HG03442 (cell line): ENCODE measurements at regions not wholly inside any gene's neighbourhood (a gene's known extent, or its start where the extent isn't known, plus 50 kb on each side); places are given as distances from the start of the nearest gene placed in this dataset.

Experiments used
- ATAC-seq: cut with Tn5 transposase; IDR thresholded peaks from one replicate; pipeline ENCODE4 v1.9.1; 2021; ENCODE audit warnings: mild to moderate bottlenecking, moderate library complexity; ENCODE audit not compliant: unreplicated experiment

GRCh38 chr2:198375083-198375410 is 570.7 kb downstream of the PLCL1 start:
- no peak for ATAC-seq

GRCh38 chr2:198374375-198375082 is 570.1 kb downstream of the PLCL1 start:
- no peak for ATAC-seq

GRCh38 chr2:198371921-198372543 is 567.6 kb downstream of the PLCL1 start:
- ATAC-seq, result peak; percentile 97

GRCh38 chr2:198371329-198371728 is 566.9 kb downstream of the PLCL1 start:
- ATAC-seq, result no peak

- no peak for ATAC-seq
Measured at GRCh38 chr2:198368089-198368488, 563.7 kb downstream of the PLCL1 start.

GRCh38 chr2:198362740-198363139 is 558.3 kb downstream of the PLCL1 start:
- ATAC-seq, result no peak

- ATAC-seq, result no peak
Measured at GRCh38 chr2:198359308-198359707, 554.9 kb downstream of the PLCL1 start.

GRCh38 chr2:198356157-198356556 is 551.8 kb downstream of the PLCL1 start:
- ATAC-seq, result no peak

- no peak for ATAC-seq
Measured at GRCh38 chr2:198351647-198352046, 547.3 kb downstream of the PLCL1 start.

DNA sequence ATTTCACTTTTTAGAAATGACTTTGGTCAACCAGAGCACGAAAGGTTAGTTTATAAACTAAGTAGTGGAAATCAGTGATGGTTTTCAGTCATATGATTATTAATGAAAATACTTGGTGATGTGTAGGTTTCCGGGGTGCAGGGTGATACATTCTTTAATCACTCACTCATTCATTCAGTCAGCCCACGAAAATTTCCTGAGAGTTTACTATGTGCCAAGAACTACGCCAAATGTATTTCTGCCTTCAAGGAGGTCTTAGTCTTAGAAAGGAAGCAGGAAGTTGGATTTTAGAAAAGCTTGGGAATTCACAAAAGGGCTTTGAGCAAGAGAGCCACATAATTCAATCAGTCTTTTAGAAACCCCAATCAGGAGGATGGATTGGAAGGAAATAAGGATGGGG is 543.6 kb downstream of the PLCL1 start:
- ATAC-seq, result no peak

GRCh38 chr2:198347349-198347748 is 543.0 kb downstream of the PLCL1 start:
- no peak for ATAC-seq

DNA sequence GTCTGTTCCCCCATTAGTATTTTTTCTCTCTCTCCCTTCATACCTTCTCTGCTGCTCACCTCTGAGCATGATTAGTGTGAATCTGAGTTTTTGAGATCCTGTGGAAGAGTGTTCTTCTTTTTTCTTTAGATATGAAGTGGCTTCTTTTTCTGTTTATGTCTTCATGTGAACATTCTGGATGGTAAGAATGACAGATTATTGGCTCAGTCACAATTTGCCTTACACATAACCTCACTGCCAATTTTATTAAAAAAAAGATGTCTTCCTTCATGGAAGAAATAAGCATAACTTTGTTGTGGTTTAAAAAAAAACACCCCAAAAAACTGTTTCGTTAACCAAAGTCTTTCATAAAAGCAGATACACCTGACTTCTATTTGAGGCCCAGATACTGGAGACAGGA is 539.1 kb downstream of the PLCL1 start:
- no peak for ATAC-seq

- no peak for ATAC-seq
Measured at GRCh38 chr2:198340846-198341245, 536.5 kb downstream of the PLCL1 start.

- no peak for ATAC-seq
Measured at GRCh38 chr2:198339116-198339515, 534.7 kb downstream of the PLCL1 start.

DNA sequence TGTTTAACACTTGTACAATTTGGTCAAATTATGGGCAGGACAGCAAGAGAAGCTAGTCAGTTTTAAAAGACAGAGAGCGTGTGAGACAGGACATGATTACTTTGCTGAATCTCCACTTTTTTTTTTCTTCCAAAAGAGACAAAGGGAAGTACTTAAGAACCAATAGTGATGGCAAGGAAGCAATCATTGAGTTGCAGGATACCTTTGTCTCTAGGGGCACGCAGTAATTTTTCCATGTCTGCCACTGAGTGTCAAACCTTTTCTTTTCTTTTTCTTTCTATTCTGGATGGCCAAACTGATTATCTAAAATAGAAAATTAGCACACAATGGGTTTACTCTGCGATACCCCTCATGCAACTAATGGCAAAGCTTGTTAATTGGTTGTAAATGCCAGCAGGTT is 533.0 kb downstream of the PLCL1 start:
- no peak for ATAC-seq

DNA sequence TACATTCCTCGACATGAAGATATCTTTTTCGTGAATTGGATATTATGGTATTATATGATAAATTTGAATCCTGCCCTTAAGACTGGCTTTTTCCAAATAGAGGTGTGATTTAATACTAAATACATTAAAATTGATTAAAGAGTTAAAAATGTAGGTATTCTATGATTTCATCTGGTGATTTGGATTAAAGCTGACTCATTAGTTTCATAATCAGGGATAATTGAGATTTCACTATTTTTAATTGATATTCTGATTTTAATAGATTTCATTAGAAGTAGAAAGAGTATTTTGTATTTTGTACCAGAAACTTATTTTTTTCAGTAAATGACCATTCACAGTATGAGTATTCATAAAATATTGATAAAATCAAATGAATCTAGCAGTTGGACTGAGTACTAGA is 524.1 kb downstream of the PLCL1 start:
- no peak for ATAC-seq

GRCh38 chr2:198327526-198327925 is 523.1 kb downstream of the PLCL1 start:
- ATAC-seq, result no peak

GRCh38 chr2:198326431-198326830 is 522.0 kb downstream of the PLCL1 start:
- peak; percentile 40 for ATAC-seq

DNA sequence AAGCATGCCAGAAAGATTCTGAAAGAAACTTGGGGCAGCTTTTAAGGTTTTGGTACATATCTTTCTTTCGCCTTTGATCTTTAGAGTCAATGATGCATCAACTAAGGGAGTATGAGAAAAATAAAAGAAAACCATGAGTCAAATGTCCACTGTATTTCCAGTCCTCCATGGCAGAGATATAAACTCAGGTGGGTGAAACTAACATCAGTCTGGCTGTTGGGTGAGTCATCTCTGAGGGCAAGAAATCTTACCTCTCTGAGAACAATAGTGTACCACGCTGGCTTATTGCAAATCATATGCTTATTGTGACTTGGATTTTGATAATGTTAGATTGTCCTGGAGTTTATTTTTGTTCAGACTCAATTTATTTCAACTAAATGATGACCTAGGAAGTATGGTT is 521.0 kb downstream of the PLCL1 start:
- no peak for ATAC-seq

DNA sequence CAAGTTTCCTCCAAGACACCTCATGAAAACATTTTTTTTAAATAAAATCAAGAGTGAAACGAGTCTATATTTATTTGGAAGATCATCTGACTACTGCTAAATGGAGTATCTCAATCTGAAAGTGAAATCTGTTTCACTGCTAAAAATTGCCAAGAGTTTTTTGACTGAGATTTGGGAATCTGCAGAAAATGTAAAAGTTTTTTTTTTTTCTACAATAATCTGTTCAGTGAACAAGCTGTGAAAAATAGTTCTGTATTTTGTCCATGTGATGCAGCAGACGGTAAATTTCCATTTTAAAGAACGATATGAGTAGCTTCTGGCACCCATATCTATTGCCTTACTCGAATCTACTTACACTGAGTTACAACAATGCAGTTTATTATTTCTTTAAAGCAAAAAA is 519.7 kb downstream of the PLCL1 start:
- no peak for ATAC-seq

DNA sequence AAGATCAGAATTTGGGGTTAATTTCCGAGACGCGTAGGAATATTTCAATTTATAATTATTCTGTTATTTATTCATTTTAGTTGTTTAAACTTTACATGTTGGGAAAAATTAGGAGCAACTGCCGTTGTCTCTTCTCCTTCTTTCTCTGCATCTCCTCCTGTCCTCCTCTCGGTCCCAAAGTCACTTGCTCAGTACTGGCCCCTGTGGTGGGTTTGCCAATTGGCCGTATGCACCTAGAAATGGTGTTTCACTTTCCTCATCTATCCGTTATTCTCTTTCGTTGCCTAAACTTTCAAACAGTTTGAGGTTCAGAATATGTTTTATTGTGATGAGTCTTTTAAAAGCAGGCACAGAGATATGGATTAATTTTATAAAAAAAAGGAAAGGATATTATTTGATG is 517.9 kb downstream of the PLCL1 start:
- ATAC-seq, result no peak

GRCh38 chr2:198321522-198322088 is 517.2 kb downstream of the PLCL1 start:
- no peak for ATAC-seq
